H4 (cell line): ENCODE measurements at regions not wholly inside any gene's neighbourhood (a gene's known extent, or its start where the extent isn't known, plus 50 kb on each side); places are given as distances from the start of the nearest gene placed in this dataset.
A peak's percentile ranks its signal among the peaks of the same experiment; 100 is the strongest.
"Not testable (repeated sequence)": the region's sequence is repeated elsewhere in the genome, so short reads cannot be mapped to it uniquely, and the experiment has no call there.

Experiments
- DNase-seq: peaks from one replicate; pipeline ENCODE4 v3.0.0-alpha.2; 2015; ENCODE audit warnings: low spot score

GRCh38 chr20:26218301-26218700 is 521.6 kb upstream of the ZNF337 start:
- DNase-seq = no peak

- no peak for DNase-seq
Observed at GRCh38 chr20:26216025-26216424, 519.4 kb upstream of the ZNF337 start.

GRCh38 chr20:26214991-26215390 is 518.3 kb upstream of the ZNF337 start:
- no peak for DNase-seq

GRCh38 chr20:26209171-26209941 is 512.7 kb upstream of the ZNF337 start:
- DNase-seq = no peak

GRCh38 chr20:26208296-26209091 is 511.8 kb upstream of the ZNF337 start:
- no peak for DNase-seq

- not testable (repeated sequence) for DNase-seq
Observed at GRCh38 chr20:26207967-26208295, 511.3 kb upstream of the ZNF337 start.

DNA sequence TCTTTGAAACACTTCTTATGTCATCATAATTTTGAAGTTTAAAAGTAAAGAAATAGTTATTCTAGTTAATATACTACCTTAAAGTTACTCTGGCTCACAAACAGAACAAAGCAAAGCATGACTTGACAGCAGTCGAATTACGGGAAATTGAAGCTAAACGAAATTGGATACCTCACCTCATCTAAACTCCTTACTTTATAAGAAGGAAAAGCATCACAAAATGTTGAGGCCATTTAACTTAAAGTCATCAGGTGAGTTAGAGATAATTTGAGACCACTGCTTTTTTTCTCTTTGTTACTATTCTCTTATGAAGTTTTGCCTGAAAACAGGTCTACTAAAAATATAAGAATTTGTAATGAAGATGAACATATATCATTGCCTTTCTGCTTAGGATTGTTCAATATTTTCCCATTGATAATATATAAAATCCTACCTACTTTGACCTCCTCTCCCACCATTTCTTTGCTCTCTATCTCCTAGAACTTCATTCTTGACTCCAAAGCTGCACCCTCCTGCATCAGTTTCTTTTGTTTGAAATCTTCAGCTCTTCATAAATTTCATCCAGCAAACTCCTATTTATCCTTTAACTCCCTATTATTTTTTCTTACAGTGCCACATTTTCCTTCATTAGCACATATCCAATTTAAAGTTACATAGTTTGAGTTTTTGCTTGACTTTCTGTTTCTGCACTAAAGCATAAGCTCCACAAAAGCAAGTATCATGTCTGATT is 510.7 kb upstream of the ZNF337 start:
- no peak for DNase-seq

GRCh38 chr20:26205350-26205749 is 508.7 kb upstream of the ZNF337 start:
- no peak for DNase-seq

DNA sequence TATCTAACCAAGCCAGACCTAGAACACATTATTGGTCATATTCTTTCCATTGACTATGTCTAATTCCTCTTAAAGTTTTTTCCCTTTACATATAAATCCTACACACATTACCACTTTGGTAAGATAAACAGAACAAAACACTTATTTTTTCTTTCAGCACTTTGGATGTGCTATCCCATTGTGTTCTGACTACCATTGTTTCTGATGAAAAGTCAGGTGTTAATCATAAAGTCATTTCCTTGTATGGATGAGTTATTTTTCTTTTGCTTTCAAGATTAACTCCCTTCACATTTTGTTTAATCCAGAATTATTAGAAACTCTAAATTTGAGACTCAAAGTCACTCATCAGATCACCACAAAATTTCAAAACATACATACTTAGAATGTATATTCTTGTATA is 504.4 kb upstream of the ZNF337 start:
- not testable (repeated sequence) for DNase-seq

GRCh38 chr20:26187329-26187728 is 490.7 kb upstream of the ZNF337 start:
- not testable (repeated sequence) for DNase-seq

DNA sequence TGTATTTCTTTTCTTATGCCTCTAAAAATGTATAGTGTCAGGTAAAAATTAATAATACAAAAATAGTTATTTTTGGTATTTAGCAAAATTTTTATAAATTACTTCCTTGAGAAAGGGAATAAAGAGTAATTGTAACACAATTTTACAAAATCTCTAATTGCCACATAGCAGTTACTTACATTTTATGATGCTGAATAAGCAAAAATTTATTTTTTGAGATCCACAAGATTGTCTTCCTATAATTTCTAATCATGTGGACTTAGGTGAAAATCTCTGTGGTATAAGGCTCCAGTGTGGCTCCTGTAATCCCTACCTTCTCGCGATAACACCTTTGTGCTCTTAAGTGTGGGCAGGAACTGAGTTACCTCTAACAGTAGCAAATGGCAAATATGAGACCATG is 487.1 kb upstream of the ZNF337 start:
- not testable (repeated sequence) for DNase-seq

- DNase-seq = not testable (repeated sequence)
Observed at GRCh38 chr20:26181364-26181763, 484.7 kb upstream of the ZNF337 start.

DNA sequence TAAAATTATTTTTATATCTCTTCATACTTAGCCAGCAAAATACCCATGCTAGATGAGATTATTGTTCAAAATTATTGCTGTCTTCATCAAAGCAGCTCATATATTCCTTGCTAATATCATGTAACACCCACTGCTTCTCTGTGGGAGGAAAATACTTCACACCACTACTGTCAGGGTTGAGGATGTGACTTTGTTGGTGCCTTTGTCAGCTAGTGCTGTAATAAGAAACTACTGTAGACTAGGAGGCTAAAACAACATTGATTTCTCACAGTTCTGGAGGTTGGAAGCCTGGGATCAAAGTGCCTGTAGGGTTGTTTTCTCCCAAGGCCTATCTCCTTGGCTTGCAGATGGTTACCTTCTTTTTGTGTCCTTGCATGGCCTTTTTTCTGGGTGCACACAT is 475.2 kb upstream of the ZNF337 start:
- not testable (repeated sequence) for DNase-seq

GRCh38 chr20:26169506-26169905 is 472.9 kb upstream of the ZNF337 start:
- no peak for DNase-seq

DNA sequence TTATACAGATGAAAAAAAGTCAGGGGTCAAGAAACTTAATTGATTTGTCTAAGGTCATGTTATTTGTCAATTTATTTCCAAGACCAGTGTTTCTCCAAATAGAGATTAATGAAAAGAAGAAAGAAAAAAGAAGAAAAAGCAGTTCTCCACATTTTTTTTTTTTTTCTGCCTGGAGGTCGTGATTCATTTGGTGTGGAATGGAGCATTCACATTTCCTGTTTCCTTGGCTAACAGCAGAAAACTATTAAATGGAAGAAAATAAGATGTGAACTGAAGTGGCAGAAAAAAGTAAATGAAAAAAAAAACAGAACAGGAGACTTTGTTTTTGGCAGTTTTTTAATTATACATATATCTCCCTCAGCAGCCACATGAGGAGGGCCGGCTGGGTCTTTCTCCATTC is 470.8 kb upstream of the ZNF337 start:
- DNase-seq = no peak

GRCh38 chr20:26163890-26164289 is 467.2 kb upstream of the ZNF337 start:
- peak; percentile 22 for DNase-seq

- DNase-seq = not testable (repeated sequence)
Observed at GRCh38 chr20:26163151-26163550, 466.5 kb upstream of the ZNF337 start.

DNA sequence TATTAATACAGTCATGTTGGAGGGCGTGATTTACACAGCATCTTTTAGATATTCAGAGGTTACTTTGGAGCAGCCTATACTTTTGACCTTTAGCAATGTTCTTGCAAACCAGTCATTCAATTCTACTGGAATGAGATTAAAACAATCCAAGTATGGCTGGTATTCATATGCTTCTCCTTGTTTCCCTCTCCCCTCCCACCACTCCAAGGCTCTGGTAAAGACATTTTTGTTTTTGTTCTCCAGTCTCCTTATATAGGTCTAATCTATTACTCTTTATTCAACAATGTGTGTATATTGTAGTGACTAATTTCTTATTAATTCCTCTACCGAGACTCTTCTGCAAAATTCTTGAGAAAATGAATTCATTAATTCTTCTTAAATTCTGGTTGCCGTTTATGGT is 465.1 kb upstream of the ZNF337 start:
- DNase-seq = not testable (repeated sequence)

DNA sequence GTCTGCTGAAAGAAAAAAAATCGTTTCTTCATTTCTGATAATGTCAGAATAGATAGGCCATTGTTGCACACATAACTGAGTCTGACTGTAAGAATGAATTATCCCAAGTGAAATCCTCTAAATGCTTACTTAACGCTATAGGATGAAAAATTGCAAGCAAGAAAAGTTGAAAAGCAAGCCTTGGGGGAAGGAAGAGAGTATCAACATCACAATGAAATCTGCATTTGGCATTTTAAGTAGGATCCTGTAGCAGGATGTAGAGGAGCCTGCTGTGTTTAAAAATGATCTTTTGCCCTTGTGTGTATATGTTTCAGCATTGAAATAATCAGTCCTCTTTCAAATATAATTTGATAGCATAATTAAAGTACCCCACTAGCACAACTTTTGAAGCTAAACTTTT is 464.3 kb upstream of the ZNF337 start:
- not testable (repeated sequence) for DNase-seq

GRCh38 chr20:26154224-26154623 is 457.6 kb upstream of the ZNF337 start:
- DNase-seq = no peak

DNA sequence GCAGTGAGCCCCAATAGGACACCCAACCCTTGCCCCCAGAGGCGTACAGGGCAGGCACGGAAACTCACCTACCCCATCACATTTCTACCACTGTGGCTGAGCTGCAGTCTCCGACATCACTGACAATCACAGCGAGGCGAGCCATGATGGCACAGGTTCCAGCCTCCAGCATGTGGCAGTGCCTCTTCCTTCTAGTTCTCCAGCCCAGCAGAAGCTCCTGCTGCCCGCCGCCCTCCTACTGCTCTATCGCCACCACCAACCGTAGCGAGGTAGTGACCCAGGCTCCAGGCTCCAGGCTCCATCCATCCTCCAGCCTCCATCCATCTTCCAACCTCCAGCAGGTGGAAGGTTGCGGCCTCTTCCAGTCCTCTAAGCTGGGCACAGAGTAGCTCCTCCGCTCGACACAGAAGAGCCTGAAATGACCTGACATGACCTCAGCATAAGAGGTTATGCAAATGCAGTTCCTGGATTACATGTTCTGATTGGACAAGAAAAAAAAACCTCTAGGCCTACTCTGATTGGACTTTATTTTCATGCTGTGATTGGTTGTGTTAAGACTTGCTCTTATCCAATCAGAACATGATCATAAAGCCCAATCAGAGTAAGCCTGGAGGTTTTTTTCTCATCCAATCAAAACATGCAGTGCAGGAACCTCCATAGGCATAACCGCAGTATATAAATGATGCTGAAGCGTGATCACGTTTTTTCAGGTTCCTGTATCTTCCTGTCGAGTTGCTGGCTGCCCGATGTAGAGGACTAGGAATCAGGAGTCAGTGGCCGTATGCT is 438.9 kb upstream of the ZNF337 start:
- DNase-seq = peak; percentile 75

- DNase-seq = no peak
Observed at GRCh38 chr20:26134606-26135005, 438.0 kb upstream of the ZNF337 start.
